A673 (cell line): ENCODE measurements at regions not wholly inside any gene's neighbourhood (a gene's known extent, or its start where the extent isn't known, plus 50 kb on each side); places are given as distances from the start of the nearest gene placed in this dataset.

Experiments used
- BruUV-seq: library from RNA; stranded (reverse); fragments of 400-500 nt; replicated peaks from 2 replicates; lab custom pipeline; 2021; lab: Mats Ljungman, UMichigan
- CTCF ChIA-PET: fragments of 300-600 bp; sonication (Branson Sonifier 250); formaldehyde crosslinking; loops from one replicate; lab custom pipeline; 2022; ENCODE audit warnings: antibody characterized with exemption; lab: Charles Lee
- POLR2A ChIA-PET: fragments of 300-600 bp; sonication (Branson Sonifier 250); formaldehyde crosslinking; loops from one replicate; lab custom pipeline; 2022; ENCODE audit warnings: antibody characterized with exemption; ENCODE audit not compliant: low non-redundant PET; lab: Charles Lee
- DNase-seq: peaks from one replicate; pipeline ENCODE4 v3.0.0-alpha.2; 2015; ENCODE audit warnings: low spot score
- H3K27ac ChIP-seq: fragments of 200-600 bp; sonication (generic); 2 replicates; pipeline ENCODE4 v1.5.1; 2016; ENCODE audit warnings: mixed run types, low read depth, mild to moderate bottlenecking, mixed read lengths, antibody characterized with exemption, low read length; ENCODE audit not compliant: poor library complexity, severe bottlenecking
- H3K27me3 ChIP-seq: fragments of 200-600 bp; sonication (generic); replicated peaks from 2 replicates; pipeline ENCODE4 v1.6.1; 2017; ENCODE audit warnings: mixed run types, low read depth, mild to moderate bottlenecking, mixed read lengths, antibody characterized with exemption, low read length; ENCODE audit not compliant: insufficient read depth, poor library complexity
- H3K36me3 ChIP-seq: fragments of 200-600 bp; sonication (generic); 2 replicates; pipeline ENCODE4 v1.6.1; 2016; ENCODE audit warnings: mixed run types, mild to moderate bottlenecking, mixed read lengths, antibody characterized with exemption, low read length; ENCODE audit not compliant: insufficient read depth, poor library complexity, severe bottlenecking
- H3K4me1 ChIP-seq: fragments of 200-600 bp; sonication (generic); 2 replicates; pipeline ENCODE4 v1.6.1; 2017; ENCODE audit warnings: mixed run types, mild to moderate bottlenecking, mixed read lengths, antibody characterized with exemption, low read length; ENCODE audit not compliant: insufficient read depth, poor library complexity, severe bottlenecking
- H3K4me3 ChIP-seq: fragments of 200-600 bp; sonication (generic); 2 replicates; pipeline ENCODE4 v1.5.1; 2016; ENCODE audit warnings: low read depth, mixed run types, mild to moderate bottlenecking, mixed read lengths, low read length; ENCODE audit not compliant: poor library complexity, severe bottlenecking
- H3K9me3 ChIP-seq: fragments of 200-600 bp; sonication (generic); 2 replicates; pipeline ENCODE4 v1.6.1; 2016; ENCODE audit warnings: mixed run types, low read depth, mild to moderate bottlenecking, mixed read lengths, antibody characterized with exemption, low read length; ENCODE audit not compliant: poor library complexity, severe bottlenecking
- CTCF ChIP-seq: fragments of 300-800, 200-600 bp; sonication (generic); conservative IDR thresholded peaks from 2 replicates; pipeline ENCODE4 v1.5.1; 2017; ENCODE audit warnings: low read depth, mild to moderate bottlenecking, antibody characterized with exemption, low read length, moderate library complexity, mixed read lengths
- EZH2 ChIP-seq: fragments of 200-600 bp; sonication (generic); IDR thresholded peaks from 2 replicates; pipeline ENCODE4 v1.6.1; 2017; ENCODE audit warnings: borderline replicate concordance, low read depth, mild to moderate bottlenecking, mixed read lengths, antibody characterized with exemption, low read length; ENCODE audit not compliant: poor library complexity, severe bottlenecking
- intact Hi-C: fragments of 100-400 bp; cut with micrococcal nuclease; formaldehyde crosslinking; loops from one replicate; pipeline ENCODE4 v1.10.0; 2022; ENCODE audit not compliant: unreplicated experiment

GRCh38 chr3:135885885-135886284, 79.6 kb upstream of the PPP2R3A start:
- CTCF ChIA-PET, result no interaction called here
- POLR2A ChIA-PET, result no interaction called here
- H3K27me3 ChIP-seq, result peaks cover 19% of the 10 kb centered on the region
- intact Hi-C loops, result no loop called here
- no peaks in the 10 kb centered on the region for H3K9me3 ChIP-seq
- H3K4me3 ChIP-seq, result no peak overlapping the region
- no peak overlapping the region for H3K27ac ChIP-seq
- TF ChIP-seq EZH2 (no peak), CTCF (no peak)
- no peaks in the 10 kb centered on the region for H3K4me1 ChIP-seq
- BruUV-seq, result no TSS peak
- no peak for DNase-seq
- H3K36me3 ChIP-seq, result no peaks in the 10 kb centered on the region

GRCh38 chr3:135887220-135887619, 78.3 kb upstream of the PPP2R3A start:
- H3K27ac ChIP-seq, result no peak overlapping the region
- ChIA-PET POLR2A (no interaction called here), CTCF (no interaction called here)
- peaks cover 19% of the 10 kb centered on the region for H3K27me3 ChIP-seq
- TF ChIP-seq CTCF, result no peak
- no peak for TF ChIP-seq EZH2
- BruUV-seq, result no TSS peak
- intact Hi-C loops, result no loop called here
- DNase-seq, result no peak
- H3K36me3 ChIP-seq, result no peaks in the 10 kb centered on the region
- no peaks in the 10 kb centered on the region for H3K4me1 ChIP-seq
- H3K9me3 ChIP-seq, result no peaks in the 10 kb centered on the region
- no peak overlapping the region for H3K4me3 ChIP-seq

- Histone ChIP-seq H3K27ac (no peak overlapping the region), H3K9me3 (no peaks in the 10 kb centered on the region), H3K4me1 (no peaks in the 10 kb centered on the region), H3K4me3 (no peak overlapping the region), H3K27me3 (peaks cover 20% of the 10 kb centered on the region), H3K36me3 (no peaks in the 10 kb centered on the region)
- CTCF ChIA-PET, result no interaction called here
- no TSS peak for BruUV-seq
- POLR2A ChIA-PET, result no interaction called here
- DNase-seq, result no peak
- no peak for TF ChIP-seq CTCF
- no peak for TF ChIP-seq EZH2
- intact Hi-C loops, result no loop called here
Observed at GRCh38 chr3:135889443-135889842, 76.1 kb upstream of the PPP2R3A start.
